ENCODE measurements at regions not wholly inside any gene's neighbourhood (a gene's known extent, or its start where the extent isn't known, plus 50 kb on each side); places are given as distances from the start of the nearest gene placed in this dataset.
A peak's percentile ranks its signal among the peaks of the same experiment; 100 is the strongest.

DNA sequence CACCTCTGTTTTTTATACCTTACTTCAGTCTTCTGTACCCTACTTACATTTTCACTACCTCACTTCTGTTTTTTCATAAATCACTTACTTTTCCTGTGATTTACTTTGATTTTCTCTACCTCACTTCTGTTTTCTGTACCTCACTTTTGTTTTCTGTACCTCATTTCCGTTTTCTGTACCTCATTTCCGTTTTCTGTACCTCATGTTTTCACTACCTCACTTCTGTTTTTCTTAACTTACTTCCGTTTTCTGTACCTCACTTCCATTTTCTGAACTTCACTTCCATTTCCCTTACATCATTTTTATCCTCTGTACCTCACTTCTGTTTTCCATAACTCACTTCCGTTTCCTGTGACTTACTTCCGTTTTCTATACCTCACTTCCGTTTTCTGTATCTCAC is 492.0 kb upstream of the AKR1E2 start:
- no peaks in the 10 kb centered on the region for H3K4me1 ChIP-seq (ENCODE audit: control insufficient read depth in 4 of 4, insufficient read depth in 4 of 4, low read length in 3 of 4)

DNA sequence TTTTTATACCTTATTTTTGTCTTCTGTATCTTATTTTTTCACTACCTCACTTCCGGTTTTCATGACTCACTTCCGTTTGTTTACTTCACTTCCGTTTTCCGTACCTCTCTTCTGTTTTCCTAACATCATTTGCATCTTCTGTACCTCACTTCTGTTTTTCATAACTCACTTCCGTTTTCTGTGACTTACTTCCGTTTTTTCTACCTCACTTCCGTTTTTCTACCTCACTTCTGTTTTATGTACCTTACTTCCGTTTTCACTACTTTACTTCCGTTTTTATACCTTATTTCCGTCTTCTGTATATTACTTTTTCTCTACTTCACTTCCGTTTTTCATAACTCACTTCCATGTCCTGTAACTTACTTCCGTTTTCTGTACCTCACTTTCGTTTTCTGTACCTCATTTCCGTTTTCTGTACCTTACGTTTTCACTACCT is 492.5 kb upstream of the AKR1E2 start:
- Histone ChIP-seq H3K4me1 (ENCODE audit: control insufficient read depth in 4 of 4, insufficient read depth in 4 of 4, low read length in 3 of 4) (no peaks in the 10 kb centered on the region), H3K36me3 (ENCODE audit: control insufficient read depth in 4 of 4, insufficient read depth in 3 of 4, low read depth in 1 of 4, low read length in 3 of 4) (no peaks in the 10 kb centered on the region), H3K4me3 (ENCODE audit: low read depth in 1 of 3, low read length in 3 of 3) (no peak overlapping the region), H3K27ac (ENCODE audit: low read depth in 1 of 2, low read length in 2 of 2) (no peak overlapping the region), H3K9ac (ENCODE audit: low read depth in 1 of 2, low read length in 2 of 2) (no peak overlapping the region), H3K9me3 (ENCODE audit: control insufficient read depth in 4 of 4, low read length in 3 of 4) (peaks cover 0 to 10% (median 4%) of the 10 kb centered on the region in 4 donors), H3K27me3 (ENCODE audit: control insufficient read depth in 4 of 4, insufficient read depth in 4 of 4, low read length in 3 of 4) (no peaks in the 10 kb centered on the region)
- 78% methylated on average over 15 of the region's 15 CpGs for WGBS
- TF ChIP-seq, protein P1, sequence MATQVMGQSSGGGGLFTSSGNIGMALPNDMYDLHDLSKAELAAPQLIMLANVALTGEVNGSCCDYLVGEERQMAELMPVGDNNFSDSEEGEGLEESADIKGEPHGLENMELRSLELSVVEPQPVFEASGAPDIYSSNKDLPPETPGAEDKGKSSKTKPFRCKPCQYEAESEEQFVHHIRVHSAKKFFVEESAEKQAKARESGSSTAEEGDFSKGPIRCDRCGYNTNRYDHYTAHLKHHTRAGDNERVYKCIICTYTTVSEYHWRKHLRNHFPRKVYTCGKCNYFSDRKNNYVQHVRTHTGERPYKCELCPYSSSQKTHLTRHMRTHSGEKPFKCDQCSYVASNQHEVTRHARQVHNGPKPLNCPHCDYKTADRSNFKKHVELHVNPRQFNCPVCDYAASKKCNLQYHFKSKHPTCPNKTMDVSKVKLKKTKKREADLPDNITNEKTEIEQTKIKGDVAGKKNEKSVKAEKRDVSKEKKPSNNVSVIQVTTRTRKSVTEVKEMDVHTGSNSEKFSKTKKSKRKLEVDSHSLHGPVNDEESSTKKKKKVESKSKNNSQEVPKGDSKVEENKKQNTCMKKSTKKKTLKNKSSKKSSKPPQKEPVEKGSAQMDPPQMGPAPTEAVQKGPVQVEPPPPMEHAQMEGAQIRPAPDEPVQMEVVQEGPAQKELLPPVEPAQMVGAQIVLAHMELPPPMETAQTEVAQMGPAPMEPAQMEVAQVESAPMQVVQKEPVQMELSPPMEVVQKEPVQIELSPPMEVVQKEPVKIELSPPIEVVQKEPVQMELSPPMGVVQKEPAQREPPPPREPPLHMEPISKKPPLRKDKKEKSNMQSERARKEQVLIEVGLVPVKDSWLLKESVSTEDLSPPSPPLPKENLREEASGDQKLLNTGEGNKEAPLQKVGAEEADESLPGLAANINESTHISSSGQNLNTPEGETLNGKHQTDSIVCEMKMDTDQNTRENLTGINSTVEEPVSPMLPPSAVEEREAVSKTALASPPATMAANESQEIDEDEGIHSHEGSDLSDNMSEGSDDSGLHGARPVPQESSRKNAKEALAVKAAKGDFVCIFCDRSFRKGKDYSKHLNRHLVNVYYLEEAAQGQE (IDR thresholded peaks at IDR 0.05): no peak
- no peak for TF ChIP-seq RXRA (IDR thresholded peaks at IDR 0.05)
- no peak for TF ChIP-seq NR2F2 (IDR thresholded peaks at IDR 0.05)
- no peak for TF ChIP-seq HNF4G (IDR thresholded peaks at IDR 0.05)
- TF ChIP-seq HNF4A (conservative IDR thresholded peaks at IDR 0.05): no peak
- TF ChIP-seq GABPA (IDR thresholded peaks at IDR 0.05 in 1 of 2, conservative IDR thresholded peaks at IDR 0.05 in 1 of 2): peak in 1 of 2 donors; percentile 16
- TF ChIP-seq, protein P2, sequence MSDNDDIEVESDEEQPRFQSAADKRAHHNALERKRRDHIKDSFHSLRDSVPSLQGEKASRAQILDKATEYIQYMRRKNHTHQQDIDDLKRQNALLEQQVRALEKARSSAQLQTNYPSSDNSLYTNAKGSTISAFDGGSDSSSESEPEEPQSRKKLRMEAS (IDR thresholded peaks at IDR 0.05): no peak
- TF ChIP-seq, protein P3, sequence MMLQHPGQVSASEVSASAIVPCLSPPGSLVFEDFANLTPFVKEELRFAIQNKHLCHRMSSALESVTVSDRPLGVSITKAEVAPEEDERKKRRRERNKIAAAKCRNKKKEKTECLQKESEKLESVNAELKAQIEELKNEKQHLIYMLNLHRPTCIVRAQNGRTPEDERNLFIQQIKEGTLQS (IDR thresholded peaks at IDR 0.05): no peak
- TF ChIP-seq, protein P4, sequence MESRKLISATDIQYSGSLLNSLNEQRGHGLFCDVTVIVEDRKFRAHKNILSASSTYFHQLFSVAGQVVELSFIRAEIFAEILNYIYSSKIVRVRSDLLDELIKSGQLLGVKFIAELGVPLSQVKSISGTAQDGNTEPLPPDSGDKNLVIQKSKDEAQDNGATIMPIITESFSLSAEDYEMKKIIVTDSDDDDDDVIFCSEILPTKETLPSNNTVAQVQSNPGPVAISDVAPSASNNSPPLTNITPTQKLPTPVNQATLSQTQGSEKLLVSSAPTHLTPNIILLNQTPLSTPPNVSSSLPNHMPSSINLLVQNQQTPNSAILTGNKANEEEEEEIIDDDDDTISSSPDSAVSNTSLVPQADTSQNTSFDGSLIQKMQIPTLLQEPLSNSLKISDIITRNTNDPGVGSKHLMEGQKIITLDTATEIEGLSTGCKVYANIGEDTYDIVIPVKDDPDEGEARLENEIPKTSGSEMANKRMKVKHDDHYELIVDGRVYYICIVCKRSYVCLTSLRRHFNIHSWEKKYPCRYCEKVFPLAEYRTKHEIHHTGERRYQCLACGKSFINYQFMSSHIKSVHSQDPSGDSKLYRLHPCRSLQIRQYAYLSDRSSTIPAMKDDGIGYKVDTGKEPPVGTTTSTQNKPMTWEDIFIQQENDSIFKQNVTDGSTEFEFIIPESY (IDR thresholded peaks at IDR 0.05): no peak
- DNase-seq (ENCODE audit: low spot score): no peak

More for the DNA sequence above, 492.0 kb upstream of the AKR1E2 start:
- H3K27ac ChIP-seq (ENCODE audit: low read depth in 1 of 2, low read length in 2 of 2): no peak overlapping the region
- no peak for DNase-seq (ENCODE audit: low spot score)
- no peaks in the 10 kb centered on the region for H3K27me3 ChIP-seq (ENCODE audit: control insufficient read depth in 4 of 4, insufficient read depth in 4 of 4, low read length in 3 of 4)
- H3K36me3 ChIP-seq (ENCODE audit: control insufficient read depth in 4 of 4, insufficient read depth in 3 of 4, low read depth in 1 of 4, low read length in 3 of 4): no peaks in the 10 kb centered on the region
- 68% methylated on average over 6 of the region's 6 CpGs for WGBS
- no peak overlapping the region for H3K9ac ChIP-seq (ENCODE audit: low read depth in 1 of 2, low read length in 2 of 2)
- TF ChIP-seq YY1 (IDR thresholded peaks at IDR 0.05) (no peak), HNF4A (conservative IDR thresholded peaks at IDR 0.05) (no peak), RAD21 (IDR thresholded peaks at IDR 0.05) (no peak), GABPA (IDR thresholded peaks at IDR 0.05 in 1 of 2, conservative IDR thresholded peaks at IDR 0.05 in 1 of 2) (no peak), TAF1 (conservative IDR thresholded peaks at IDR 0.05) (no peak)
- TF ChIP-seq, protein P1 (IDR thresholded peaks at IDR 0.05): no peak
- TF ChIP-seq, protein P3 (IDR thresholded peaks at IDR 0.05): no peak
- TF ChIP-seq, protein P2 (IDR thresholded peaks at IDR 0.05): no peak
- peaks cover 0 to 10% (median 4%) of the 10 kb centered on the region in 4 donors for H3K9me3 ChIP-seq (ENCODE audit: control insufficient read depth in 4 of 4, low read length in 3 of 4)
- no peak overlapping the region for H3K4me3 ChIP-seq (ENCODE audit: low read depth in 1 of 3, low read length in 3 of 3)

Measured in liver (tissue), 7 donors.